Fibroblast of lung (primary cell): ENCODE measurements at regions not wholly inside any gene's neighbourhood (a gene's known extent, or its start where the extent isn't known, plus 50 kb on each side); places are given as distances from the start of the nearest gene placed in this dataset.

Experiments
- EZH2 ChIP-seq: IDR thresholded peaks from 2 replicates; pipeline ENCODE4 v1.5.1; 2012; ENCODE audit warnings: low read length, control low read depth, mild to moderate bottlenecking; ENCODE audit errors: missing control alignments
- TF ChIP-seq, protein P1 (sequence below), 2 donors: IDR thresholded peaks in 1 of 2; conservative IDR thresholded peaks in 1 of 2; 1 replicate in 1 of 2; 2 replicates in 1 of 2; pipeline ENCODE4 v1.5.1; 2011 to 2012; ENCODE audit warnings: low read length in 2 of 2, control low read depth in 1 of 2, inconsistent platforms in 1 of 2, low read depth in 1 of 2, mild to moderate bottlenecking in 1 of 2

GRCh38 chr1:82390627-82391026 lies 589.9 kb downstream of the ADGRL2 start:
- TF ChIP-seq, protein P1, sequence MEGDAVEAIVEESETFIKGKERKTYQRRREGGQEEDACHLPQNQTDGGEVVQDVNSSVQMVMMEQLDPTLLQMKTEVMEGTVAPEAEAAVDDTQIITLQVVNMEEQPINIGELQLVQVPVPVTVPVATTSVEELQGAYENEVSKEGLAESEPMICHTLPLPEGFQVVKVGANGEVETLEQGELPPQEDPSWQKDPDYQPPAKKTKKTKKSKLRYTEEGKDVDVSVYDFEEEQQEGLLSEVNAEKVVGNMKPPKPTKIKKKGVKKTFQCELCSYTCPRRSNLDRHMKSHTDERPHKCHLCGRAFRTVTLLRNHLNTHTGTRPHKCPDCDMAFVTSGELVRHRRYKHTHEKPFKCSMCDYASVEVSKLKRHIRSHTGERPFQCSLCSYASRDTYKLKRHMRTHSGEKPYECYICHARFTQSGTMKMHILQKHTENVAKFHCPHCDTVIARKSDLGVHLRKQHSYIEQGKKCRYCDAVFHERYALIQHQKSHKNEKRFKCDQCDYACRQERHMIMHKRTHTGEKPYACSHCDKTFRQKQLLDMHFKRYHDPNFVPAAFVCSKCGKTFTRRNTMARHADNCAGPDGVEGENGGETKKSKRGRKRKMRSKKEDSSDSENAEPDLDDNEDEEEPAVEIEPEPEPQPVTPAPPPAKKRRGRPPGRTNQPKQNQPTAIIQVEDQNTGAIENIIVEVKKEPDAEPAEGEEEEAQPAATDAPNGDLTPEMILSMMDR (conservative IDR thresholded peaks at IDR 0.05 in 1 of 2, IDR thresholded peaks at IDR 0.05 in 1 of 2; ENCODE audit: low read depth in 1 of 2, low read length in 2 of 2) = no peak
- TF ChIP-seq EZH2 = no peak
